SJCRH30 (cell line): ENCODE measurements at regions not wholly inside any gene's neighbourhood (a gene's known extent, or its start where the extent isn't known, plus 50 kb on each side); places are given as distances from the start of the nearest gene placed in this dataset.
"Not testable (repeated sequence)": the region's sequence is repeated elsewhere in the genome, so short reads cannot be mapped to it uniquely, and the experiment has no call there.

Experiments used
- DNase-seq, 2 experiments: peaks; one replicate each; pipeline ENCODE4 v3.0.0-alpha.2; 2015 to 2020
- H3K27ac ChIP-seq: fragments of 250-450 bp; sonication (Bioruptor Pico); 2 replicates; pipeline ENCODE4 v1.5.1; 2020; ENCODE audit warnings: mild to moderate bottlenecking, moderate library complexity
- H3K27me3 ChIP-seq: fragments of 250-450 bp; sonication (Bioruptor Pico); 2 replicates; pipeline ENCODE4 v1.5.1; 2020; ENCODE audit warnings: mild to moderate bottlenecking, moderate library complexity
- H3K36me3 ChIP-seq: fragments of 250-450 bp; sonication (Bioruptor Pico); 2 replicates; pipeline ENCODE4 v1.5.1; 2020; ENCODE audit warnings: mild to moderate bottlenecking, moderate library complexity
- H3K4me1 ChIP-seq: fragments of 250-450 bp; sonication (Bioruptor Pico); 2 replicates; pipeline ENCODE4 v1.5.1; 2020; ENCODE audit warnings: mild to moderate bottlenecking, moderate library complexity
- H3K4me3 ChIP-seq: fragments of 250-450 bp; sonication (Bioruptor Pico); 2 replicates; pipeline ENCODE4 v1.5.1; 2020; ENCODE audit warnings: mild to moderate bottlenecking, moderate library complexity
- H3K9me3 ChIP-seq: fragments of 250-450 bp; sonication (Bioruptor Pico); replicated peaks from 2 replicates; pipeline ENCODE4 v1.5.1; 2020; ENCODE audit warnings: mild to moderate bottlenecking, moderate library complexity

- not testable (repeated sequence) for H3K27ac ChIP-seq, H3K36me3 ChIP-seq, H3K4me3 ChIP-seq, DNase-seq, H3K27me3 ChIP-seq, H3K9me3 ChIP-seq, H3K4me1 ChIP-seq
Observed at GRCh38 chrX:87033115-87033514, 484.5 kb upstream of the KLHL4 start.

- no peak for DNase-seq
- Histone ChIP-seq H3K36me3 (no peaks in the 10 kb centered on the region), H3K27me3 (no peaks in the 10 kb centered on the region), H3K27ac (no peak overlapping the region), H3K4me1 (no peaks in the 10 kb centered on the region), H3K9me3 (no peaks in the 10 kb centered on the region), H3K4me3 (no peak overlapping the region)
Observed at GRCh38 chrX:87045352-87045751, 472.2 kb upstream of the KLHL4 start.

DNA sequence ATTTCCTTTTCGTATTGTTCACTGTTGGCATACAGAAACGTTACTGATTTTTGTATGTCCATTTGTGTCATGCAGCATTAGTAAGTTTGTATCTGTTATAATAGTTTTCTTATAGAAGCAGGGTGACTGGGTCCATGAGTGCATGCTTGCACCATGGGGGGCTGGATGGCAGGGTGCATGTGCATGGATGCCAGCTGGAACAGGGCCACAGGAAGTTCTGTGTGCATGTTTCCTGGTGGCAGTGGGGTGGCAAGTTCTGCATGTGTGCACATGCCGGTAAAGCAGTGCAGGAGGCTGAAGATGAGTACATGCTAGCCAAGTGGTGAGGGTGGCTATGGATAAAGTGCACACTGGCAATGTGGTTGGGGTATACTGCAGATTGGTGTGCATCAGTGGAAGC lies 468.0 kb upstream of the KLHL4 start:
- DNase-seq: no peak
- Histone ChIP-seq H3K4me3 (no peak overlapping the region), H3K9me3 (no peaks in the 10 kb centered on the region), H3K27ac (no peak overlapping the region), H3K4me1 (no peaks in the 10 kb centered on the region), H3K36me3 (no peaks in the 10 kb centered on the region), H3K27me3 (no peaks in the 10 kb centered on the region)

DNA sequence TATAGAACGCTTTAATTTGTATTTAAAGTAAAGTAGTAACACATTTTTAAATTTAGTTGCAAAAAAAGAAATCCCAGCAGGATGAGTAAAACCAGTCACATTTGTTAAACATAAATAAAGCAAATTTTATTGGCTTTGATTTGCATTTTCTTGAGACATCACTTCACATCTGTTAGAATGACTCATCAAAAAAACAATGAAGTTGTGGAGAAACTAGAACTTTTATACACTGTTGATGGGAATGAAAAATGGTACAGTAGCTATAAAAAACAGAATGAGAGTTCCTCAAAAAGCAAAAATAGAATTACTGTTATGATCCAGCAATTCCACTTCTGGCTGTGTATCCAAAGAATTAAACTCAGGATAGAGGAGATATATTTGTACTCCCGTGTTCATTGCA lies 454.0 kb upstream of the KLHL4 start:
- no peak overlapping the region for H3K27ac ChIP-seq
- H3K36me3 ChIP-seq: no peaks in the 10 kb centered on the region
- no peaks in the 10 kb centered on the region; the same call in 1 of the 2 replicates for H3K4me1 ChIP-seq
- H3K4me3 ChIP-seq: no peak overlapping the region
- no peak for DNase-seq
- no peaks in the 10 kb centered on the region for H3K27me3 ChIP-seq
- H3K9me3 ChIP-seq: no peaks in the 10 kb centered on the region

DNA sequence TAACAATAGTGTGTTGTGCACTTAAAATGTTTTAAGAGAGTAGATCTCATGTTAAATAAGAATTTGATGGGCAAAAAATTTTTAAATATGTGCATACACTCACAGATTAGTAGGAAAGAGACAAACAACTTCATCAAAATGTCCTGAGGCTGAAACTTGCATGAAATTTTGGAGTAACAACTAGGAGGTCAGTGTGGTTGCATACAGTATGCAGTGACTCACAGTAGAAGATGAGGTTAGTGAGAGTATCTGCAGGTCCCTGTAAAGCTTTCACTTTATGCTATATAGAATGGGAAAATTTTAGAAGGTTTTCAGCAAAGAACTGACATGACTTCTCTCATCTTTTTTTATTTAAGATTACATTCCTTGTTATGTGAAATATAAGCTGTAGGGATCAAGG lies 453.1 kb upstream of the KLHL4 start:
- Histone ChIP-seq H3K4me1 (no peaks in the 10 kb centered on the region; the same call in 1 of the 2 replicates), H3K4me3 (no peak overlapping the region), H3K27me3 (no peaks in the 10 kb centered on the region), H3K27ac (no peak overlapping the region), H3K36me3 (no peaks in the 10 kb centered on the region), H3K9me3 (no peaks in the 10 kb centered on the region)
- DNase-seq: no peak

DNA sequence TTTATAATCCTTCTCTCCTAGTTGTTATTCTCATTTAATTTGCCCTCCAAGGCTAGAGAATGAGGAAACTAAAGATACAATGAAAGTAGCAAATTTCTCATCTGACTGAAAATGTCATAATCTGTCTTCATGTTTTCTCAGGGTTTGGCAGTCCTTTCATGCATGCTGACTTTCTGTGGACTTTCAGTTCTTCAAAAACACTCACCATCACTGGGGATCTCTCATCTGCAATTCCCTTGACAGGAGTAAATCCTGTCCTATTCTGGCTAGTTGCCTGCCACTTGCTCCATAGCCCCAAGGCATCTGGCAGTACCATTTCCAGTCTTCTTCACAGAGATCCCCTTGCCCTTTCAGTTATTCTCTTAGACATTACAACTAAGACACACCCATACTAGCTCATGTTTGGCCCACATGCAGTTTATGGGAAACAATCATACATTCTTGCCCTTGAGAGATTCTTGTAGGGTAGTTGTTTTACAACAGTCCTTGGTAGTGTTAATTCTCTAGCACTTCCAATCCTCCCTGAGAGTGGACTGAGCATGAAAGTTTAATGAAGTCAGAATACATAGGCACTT lies 449.7 kb upstream of the KLHL4 start:
- no peaks in the 10 kb centered on the region for H3K9me3 ChIP-seq
- no peak for DNase-seq
- no peak overlapping the region for H3K27ac ChIP-seq

DNA sequence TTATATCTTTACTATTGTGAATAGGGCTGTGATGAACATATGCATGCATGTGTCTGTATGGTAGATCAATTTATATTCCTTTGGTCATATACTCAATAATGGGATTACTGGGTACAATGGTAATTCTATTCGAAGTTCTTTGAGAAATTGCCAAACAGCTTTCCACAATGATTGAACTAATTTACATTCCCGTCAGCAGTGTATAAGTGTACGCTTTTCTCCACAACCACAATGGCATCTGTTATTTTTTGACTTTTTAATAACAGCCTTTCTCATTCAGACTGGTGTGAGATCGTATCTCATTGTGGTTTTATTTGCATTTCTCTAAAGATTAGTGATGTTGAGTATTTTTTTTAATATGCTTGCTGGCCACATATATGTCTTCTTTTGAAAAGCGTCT lies 439.4 kb upstream of the KLHL4 start:
- DNase-seq: no peak
- Histone ChIP-seq H3K4me1 (no peaks in the 10 kb centered on the region), H3K27me3 (no peaks in the 10 kb centered on the region), H3K4me3 (no peak overlapping the region), H3K27ac (no peak overlapping the region), H3K36me3 (no peaks in the 10 kb centered on the region), H3K9me3 (no peaks in the 10 kb centered on the region)

More for the DNA sequence above, 449.7 kb upstream of the KLHL4 start:
- Histone ChIP-seq H3K4me3 (no peak overlapping the region), H3K27me3 (no peaks in the 10 kb centered on the region), H3K36me3 (no peaks in the 10 kb centered on the region), H3K4me1 (no peaks in the 10 kb centered on the region; the same call in 1 of the 2 replicates)

- H3K4me1 ChIP-seq: no peaks in the 10 kb centered on the region
- H3K36me3 ChIP-seq: no peaks in the 10 kb centered on the region
- no peak for DNase-seq
- no peak overlapping the region for H3K27ac ChIP-seq
- no peak overlapping the region for H3K4me3 ChIP-seq
- no peaks in the 10 kb centered on the region for H3K27me3 ChIP-seq
- no peaks in the 10 kb centered on the region for H3K9me3 ChIP-seq
Observed at GRCh38 chrX:87098477-87098876, 419.1 kb upstream of the KLHL4 start.

- no peaks in the 10 kb centered on the region for H3K27me3 ChIP-seq
- H3K4me1 ChIP-seq: no peaks in the 10 kb centered on the region
- H3K27ac ChIP-seq: no peak overlapping the region
- no peaks in the 10 kb centered on the region for H3K9me3 ChIP-seq
- H3K4me3 ChIP-seq: no peak overlapping the region
- DNase-seq: no peak
- no peaks in the 10 kb centered on the region for H3K36me3 ChIP-seq
Observed at GRCh38 chrX:87105131-87105530, 412.5 kb upstream of the KLHL4 start.

GRCh38 chrX:87110142-87110541 lies 407.5 kb upstream of the KLHL4 start:
- no peaks in the 10 kb centered on the region for H3K27me3 ChIP-seq
- H3K27ac ChIP-seq: no peak overlapping the region
- no peak overlapping the region for H3K4me3 ChIP-seq
- no peaks in the 10 kb centered on the region for H3K36me3 ChIP-seq
- H3K4me1 ChIP-seq: no peaks in the 10 kb centered on the region
- no peaks in the 10 kb centered on the region for H3K9me3 ChIP-seq
- no peak for DNase-seq

- DNase-seq: no peak
- Histone ChIP-seq H3K4me3 (no peak overlapping the region), H3K27me3 (no peaks in the 10 kb centered on the region), H3K4me1 (no peaks in the 10 kb centered on the region), H3K9me3 (no peaks in the 10 kb centered on the region), H3K27ac (no peak overlapping the region), H3K36me3 (no peaks in the 10 kb centered on the region)
Observed at GRCh38 chrX:87140800-87141483, 376.7 kb upstream of the KLHL4 start.

GRCh38 chrX:87160435-87161010 lies 357.1 kb upstream of the KLHL4 start:
- Histone ChIP-seq H3K27ac (no peak overlapping the region), H3K4me3 (no peak overlapping the region), H3K9me3 (no peaks in the 10 kb centered on the region), H3K36me3 (no peaks in the 10 kb centered on the region), H3K4me1 (no peaks in the 10 kb centered on the region), H3K27me3 (no peaks in the 10 kb centered on the region)
- no peak for DNase-seq

- H3K27me3 ChIP-seq: no peaks in the 10 kb centered on the region
- H3K27ac ChIP-seq: no peak overlapping the region
- H3K4me1 ChIP-seq: no peaks in the 10 kb centered on the region
- no peaks in the 10 kb centered on the region for H3K9me3 ChIP-seq
- no peak for DNase-seq
- H3K4me3 ChIP-seq: no peak overlapping the region
- no peaks in the 10 kb centered on the region for H3K36me3 ChIP-seq
Observed at GRCh38 chrX:87167841-87168240, 349.8 kb upstream of the KLHL4 start.

- not testable (repeated sequence) for DNase-seq, H3K36me3 ChIP-seq, H3K27ac ChIP-seq, H3K9me3 ChIP-seq, H3K27me3 ChIP-seq, H3K4me3 ChIP-seq, H3K4me1 ChIP-seq
Observed at GRCh38 chrX:87178009-87178408, 339.6 kb upstream of the KLHL4 start.
